22Rv1 (cell line): ENCODE measurements at regions not wholly inside any gene's neighbourhood (a gene's known extent, or its start where the extent isn't known, plus 50 kb on each side); places are given as distances from the start of the nearest gene placed in this dataset.
A peak's percentile ranks its signal among the peaks of the same experiment; 100 is the strongest.

Source experiments
- H3K27ac ChIP-seq: fragments of 450-650 bp; 2 replicates; pipeline ENCODE4 v1.5.1; 2017
- CTCF ChIP-seq: fragments of 450-650 bp; IDR thresholded peaks from 2 replicates; pipeline ENCODE4 v1.5.1; 2017; ENCODE audit warnings: mild to moderate bottlenecking
- ZFX ChIP-seq: fragments of 450-650 bp; IDR thresholded peaks from 2 replicates; pipeline ENCODE4 v1.6.1; 2017; ENCODE audit warnings: antibody characterized with exemption, borderline replicate concordance

DNA sequence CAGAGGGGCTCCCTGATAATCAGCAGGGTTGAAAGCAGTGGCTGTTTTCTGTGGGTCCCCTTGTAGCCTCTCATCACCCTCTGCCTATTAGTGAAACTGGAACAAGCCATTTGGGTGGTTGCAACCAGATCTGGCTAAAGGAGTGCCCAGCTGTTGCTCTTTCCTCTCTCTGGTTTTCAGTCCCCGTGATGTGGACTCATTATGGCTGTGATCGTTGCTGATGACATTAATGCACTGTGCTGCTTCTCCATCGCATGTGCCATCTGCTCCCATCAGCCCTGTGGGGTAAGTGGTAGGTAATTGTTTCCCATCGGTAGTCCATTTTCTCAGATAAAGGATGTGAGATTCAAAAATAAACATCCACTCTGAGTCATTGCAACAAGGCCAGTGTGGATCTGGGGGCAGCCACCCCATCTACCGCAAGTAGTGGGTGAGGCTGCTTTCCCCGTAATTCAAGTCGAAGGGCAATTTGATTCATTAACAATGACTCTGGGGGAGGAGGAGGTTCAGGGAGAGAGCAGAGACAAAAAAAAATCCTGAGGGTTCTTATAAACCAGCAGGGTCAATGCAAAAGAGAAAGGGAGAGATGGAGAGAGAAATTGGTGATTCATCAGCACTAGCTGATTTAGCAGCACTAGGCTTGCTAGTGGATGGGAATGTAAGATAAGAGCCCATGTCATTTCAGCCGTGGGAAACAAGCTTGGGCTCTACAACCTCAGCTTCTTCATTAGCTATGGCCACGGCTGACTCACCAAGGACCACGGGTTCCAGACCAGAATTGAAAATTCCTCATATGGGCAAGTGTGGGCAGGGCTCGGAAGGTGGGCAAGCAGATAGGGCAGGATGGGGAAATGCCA, 357.8 kb downstream of the MID1IP1 start:
- H3K27ac ChIP-seq = no peak overlapping the region

GRCh38 chrX:39159921-39160507, 358.8 kb downstream of the MID1IP1 start:
- TF ChIP-seq ZFX (no peak), CTCF (no peak)
- H3K27ac ChIP-seq = no peak overlapping the region

More for the DNA sequence above, 357.8 kb downstream of the MID1IP1 start:
- TF ChIP-seq ZFX = no peak
- no peak for TF ChIP-seq CTCF

DNA sequence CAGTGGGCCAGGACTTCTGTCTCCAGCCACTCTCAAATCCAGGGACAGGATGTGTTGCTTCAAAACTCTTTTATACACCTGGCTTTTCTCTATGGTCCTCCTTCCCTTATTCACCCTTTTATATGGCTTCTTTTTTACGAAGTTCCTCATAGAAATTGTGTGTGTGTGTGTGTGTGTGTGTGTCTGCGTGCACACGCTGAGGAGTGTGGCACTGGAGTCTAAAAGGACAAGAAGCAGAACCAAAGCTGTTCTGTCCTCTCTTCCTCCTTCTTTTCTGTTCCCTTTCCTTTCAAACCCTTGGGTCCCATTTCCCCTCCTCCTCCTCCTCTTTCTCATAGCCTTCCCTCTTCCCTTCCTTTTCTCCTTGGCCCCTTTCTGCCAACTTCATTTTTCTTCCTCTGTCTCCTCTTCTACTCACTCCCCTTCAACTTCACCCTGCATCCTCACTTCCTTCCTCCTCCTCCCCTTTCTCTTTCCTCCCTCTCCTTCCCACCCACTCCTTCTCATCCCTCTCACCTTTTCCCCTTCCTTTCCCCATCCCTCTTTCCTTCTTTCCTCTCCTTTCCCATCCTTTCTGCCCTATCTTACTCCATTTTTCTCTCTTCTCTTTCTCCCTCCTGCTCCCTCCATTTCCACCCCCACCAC, 360.5 kb downstream of the MID1IP1 start:
- no peak overlapping the region for H3K27ac ChIP-seq
- TF ChIP-seq CTCF = no peak
- no peak for TF ChIP-seq ZFX

- TF ChIP-seq ZFX = no peak
- 0 out of 2 replicates have a peak, but pooled peaks have one; percentile 14 for TF ChIP-seq CTCF
- no peak overlapping the region for H3K27ac ChIP-seq
Measured at GRCh38 chrX:39162322-39162735, 361.1 kb downstream of the MID1IP1 start.

DNA sequence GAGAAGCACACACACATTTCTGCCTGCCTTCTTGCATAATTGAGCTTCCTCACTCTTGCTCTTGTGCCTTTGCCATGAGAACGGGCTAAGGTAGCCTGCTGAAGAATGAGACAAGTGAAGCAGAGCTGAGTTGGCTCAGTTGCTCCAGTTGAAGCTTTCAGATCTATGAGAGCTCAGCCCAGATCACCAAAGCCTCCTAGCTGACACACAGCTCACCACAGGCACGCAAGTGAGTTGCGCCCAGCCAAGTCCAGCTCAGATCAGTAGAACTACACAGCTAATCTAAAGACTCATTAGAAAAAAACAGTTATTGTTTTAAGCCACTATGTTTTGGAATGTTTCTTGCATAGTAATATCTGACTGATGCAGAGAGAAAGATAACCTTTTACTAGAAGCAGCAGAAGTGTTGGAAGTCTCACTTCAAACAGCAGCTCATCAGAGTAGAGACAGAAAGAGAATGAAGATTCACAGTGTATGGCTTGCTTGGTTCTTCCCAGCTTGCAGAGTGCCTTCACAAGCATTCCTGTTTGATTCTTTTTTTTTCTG, 362.4 kb downstream of the MID1IP1 start:
- TF ChIP-seq ZFX = no peak
- TF ChIP-seq CTCF = no peak
- H3K27ac ChIP-seq = no peak overlapping the region

DNA sequence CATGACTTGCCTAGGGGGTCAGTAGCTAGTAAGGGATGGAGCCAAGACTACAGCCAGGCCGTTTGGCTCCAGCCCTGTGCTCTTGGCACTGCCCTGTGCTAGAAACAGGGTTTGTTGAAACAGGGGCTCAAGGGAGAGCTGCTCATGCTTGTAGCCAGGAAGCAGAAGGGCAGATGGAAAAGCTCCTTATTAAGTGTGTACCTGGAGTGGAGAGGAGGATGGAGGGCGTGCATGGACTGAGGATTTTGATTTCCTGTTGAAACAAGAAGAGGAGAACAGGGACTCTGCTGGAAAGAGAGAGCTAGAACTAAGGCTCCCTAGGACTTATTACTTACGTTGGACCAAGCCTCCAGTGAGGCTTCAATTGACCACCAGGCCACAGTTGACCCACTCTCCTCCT, 363.0 kb downstream of the MID1IP1 start:
- TF ChIP-seq ZFX (no peak), CTCF (no peak)
- H3K27ac ChIP-seq = no peak overlapping the region
